HFF-Myc (cell line): ENCODE measurements at regions not wholly inside any gene's neighbourhood (a gene's known extent, or its start where the extent isn't known, plus 50 kb on each side); places are given as distances from the start of the nearest gene placed in this dataset.

Experiments used
- DNase-seq: peaks from one replicate; pipeline ENCODE4 v3.0.0-alpha.2; 2011; ENCODE audit warnings: low read depth; ENCODE audit errors: extremely low read depth
- H3K4me3 ChIP-seq: replicated peaks from 2 replicates; pipeline ENCODE4 v1.5.1; 2011; ENCODE audit warnings: low read depth, mild to moderate bottlenecking, control low read depth, low read length
- CTCF ChIP-seq: IDR thresholded peaks from 2 replicates; pipeline ENCODE4 v1.5.1; 2012; ENCODE audit warnings: mild to moderate bottlenecking, low read depth, low read length, control low read depth; ENCODE audit errors: missing control alignments

GRCh38 chr9:90009447-90009846, 404.6 kb downstream of the GADD45G start:
- H3K4me3 ChIP-seq, result no peak overlapping the region
- no peak for DNase-seq
- no peak for TF ChIP-seq CTCF

- no peak for TF ChIP-seq CTCF
- H3K4me3 ChIP-seq, result no peak overlapping the region
- DNase-seq, result no peak
Observed at GRCh38 chr9:90010793-90011192, 406.0 kb downstream of the GADD45G start.

GRCh38 chr9:90012949-90013348, 408.1 kb downstream of the GADD45G start:
- no peak overlapping the region for H3K4me3 ChIP-seq
- no peak for DNase-seq
- TF ChIP-seq CTCF, result no peak

- no peak overlapping the region for H3K4me3 ChIP-seq
- no peak for TF ChIP-seq CTCF
- DNase-seq, result no peak
Observed at GRCh38 chr9:90013778-90014177, 409.0 kb downstream of the GADD45G start.

- no peak overlapping the region for H3K4me3 ChIP-seq
- no peak for TF ChIP-seq CTCF
- no peak for DNase-seq
Observed at GRCh38 chr9:90014421-90014820, 409.6 kb downstream of the GADD45G start.

- no peak for TF ChIP-seq CTCF
- no peak for DNase-seq
- no peak overlapping the region for H3K4me3 ChIP-seq
Observed at GRCh38 chr9:90016272-90016671, 411.5 kb downstream of the GADD45G start.

GRCh38 chr9:90017679-90018078, 412.9 kb downstream of the GADD45G start:
- no peak for DNase-seq
- no peak overlapping the region for H3K4me3 ChIP-seq
- no peak for TF ChIP-seq CTCF
